ENCODE measurements at regions not wholly inside any gene's neighbourhood (a gene's known extent, or its start where the extent isn't known, plus 50 kb on each side); places are given as distances from the start of the nearest gene placed in this dataset.

- H3K4me1 ChIP-seq (ENCODE audit: insufficient read depth, low read length): no peaks in the 10 kb centered on the region
- no peaks in the 10 kb centered on the region for H3K9me2 ChIP-seq (replicated peaks; ENCODE audit: low read length)
- intact Hi-C loops (cut with micrococcal nuclease): no loop called here
- DNase-seq (peak; percentile 3), ATAC-seq (no peak)
- CTCF ChIA-PET: no interaction called here
- no peak overlapping the region for H3K4me3 ChIP-seq (ENCODE audit: low read length)
- no peaks in the 10 kb centered on the region for H3K79me2 ChIP-seq (ENCODE audit: low read length)
- H3K27ac ChIP-seq (ENCODE audit: low read length): no peak overlapping the region
- TF ChIP-seq EZH2phosphoT487 (IDR thresholded peaks at IDR 0.05; ENCODE audit: borderline replicate concordance, low read length): no peak
- TF ChIP-seq EZH2 (IDR thresholded peaks at IDR 0.05; ENCODE audit: low read length, unreplicated experiment): no peak
- no peak for TF ChIP-seq CTCF (conservative IDR thresholded peaks at IDR 0.05; ENCODE audit: low read depth, low read length)
- H3K9ac ChIP-seq (ENCODE audit: low read length): no peak overlapping the region
- H4K20me1 ChIP-seq (ENCODE audit: low read length): no peaks in the 10 kb centered on the region
- no peaks in the 10 kb centered on the region for H3K27me3 ChIP-seq (ENCODE audit: low read length)
- H3F3A ChIP-seq (ENCODE audit: low read length, unreplicated experiment): no peaks in the 10 kb centered on the region
- H3K4me2 ChIP-seq (ENCODE audit: low read length): no peak overlapping the region
- H3K36me3 ChIP-seq (ENCODE audit: low read depth, low read length): no peaks in the 10 kb centered on the region
- no TSS peak for BruUV-seq (replicated peaks)
- POLR2A ChIA-PET (ENCODE audit: unreplicated experiment): no interaction called here
- no peak overlapping the region for H2AFZ ChIP-seq (ENCODE audit: low read length)
- H3K9me3 ChIP-seq (ENCODE audit: low read length): peaks cover 4% of the 10 kb centered on the region; the same call in 1 of the 2 replicates
Observed at GRCh38 chr11:15532432-15532831, 417.7 kb downstream of the INSC start.

GRCh38 chr11:15534266-15534665, 419.5 kb downstream of the INSC start:
- H3K4me1 ChIP-seq (ENCODE audit: insufficient read depth, low read length): no peaks in the 10 kb centered on the region
- no peaks in the 10 kb centered on the region for H4K20me1 ChIP-seq (ENCODE audit: low read length)
- no peak overlapping the region for H3K9ac ChIP-seq (ENCODE audit: low read length)
- no peak for TF ChIP-seq EZH2 (IDR thresholded peaks at IDR 0.05; ENCODE audit: low read length, unreplicated experiment)
- TF ChIP-seq CTCF (conservative IDR thresholded peaks at IDR 0.05; ENCODE audit: low read depth, low read length): no peak
- no peak for TF ChIP-seq EZH2phosphoT487 (IDR thresholded peaks at IDR 0.05; ENCODE audit: borderline replicate concordance, low read length)
- intact Hi-C loops (cut with micrococcal nuclease): no loop called here
- H3K36me3 ChIP-seq (ENCODE audit: low read depth, low read length): no peaks in the 10 kb centered on the region
- no peak for DNase-seq
- H3K4me3 ChIP-seq (ENCODE audit: low read length): no peak overlapping the region
- no peak overlapping the region for H2AFZ ChIP-seq (ENCODE audit: low read length)
- H3K27me3 ChIP-seq (ENCODE audit: low read length): no peaks in the 10 kb centered on the region
- POLR2A ChIA-PET (ENCODE audit: unreplicated experiment): no interaction called here
- no peak for ATAC-seq
- H3K4me2 ChIP-seq (ENCODE audit: low read length): no peak overlapping the region
- no peak overlapping the region for H3K27ac ChIP-seq (ENCODE audit: low read length)
- no peaks in the 10 kb centered on the region for H3K9me2 ChIP-seq (replicated peaks; ENCODE audit: low read length)
- CTCF ChIA-PET: no interaction called here
- no TSS peak for BruUV-seq (replicated peaks)
- no peaks in the 10 kb centered on the region for H3K79me2 ChIP-seq (ENCODE audit: low read length)
- H3K9me3 ChIP-seq (ENCODE audit: low read length): peaks cover 7% of the 10 kb centered on the region; the same call in 1 of the 2 replicates
- no peaks in the 10 kb centered on the region for H3F3A ChIP-seq (ENCODE audit: low read length, unreplicated experiment)

GRCh38 chr11:15535414-15535813, 420.7 kb downstream of the INSC start:
- H3K9me3 ChIP-seq (ENCODE audit: low read length): peaks cover 7% of the 10 kb centered on the region; the same call in 1 of the 2 replicates
- H3K79me2 ChIP-seq (ENCODE audit: low read length): no peaks in the 10 kb centered on the region
- no peak for ATAC-seq
- H3K36me3 ChIP-seq (ENCODE audit: low read depth, low read length): no peaks in the 10 kb centered on the region
- no peaks in the 10 kb centered on the region for H3K9me2 ChIP-seq (replicated peaks; ENCODE audit: low read length)
- H3K27ac ChIP-seq (ENCODE audit: low read length): no peak overlapping the region
- no peak overlapping the region for H3K9ac ChIP-seq (ENCODE audit: low read length)
- H3K27me3 ChIP-seq (ENCODE audit: low read length): no peaks in the 10 kb centered on the region
- POLR2A ChIA-PET (ENCODE audit: unreplicated experiment): no interaction called here
- intact Hi-C loops (cut with micrococcal nuclease): no loop called here
- no peak overlapping the region for H3K4me2 ChIP-seq (ENCODE audit: low read length)
- H3F3A ChIP-seq (ENCODE audit: low read length, unreplicated experiment): no peaks in the 10 kb centered on the region
- TF ChIP-seq EZH2 (IDR thresholded peaks at IDR 0.05; ENCODE audit: low read length, unreplicated experiment): no peak
- TF ChIP-seq EZH2phosphoT487 (IDR thresholded peaks at IDR 0.05; ENCODE audit: borderline replicate concordance, low read length): no peak
- TF ChIP-seq CTCF (conservative IDR thresholded peaks at IDR 0.05; ENCODE audit: low read depth, low read length): no peak
- DNase-seq: no peak
- no peaks in the 10 kb centered on the region for H3K4me1 ChIP-seq (ENCODE audit: insufficient read depth, low read length)
- no peak overlapping the region for H2AFZ ChIP-seq (ENCODE audit: low read length)
- CTCF ChIA-PET: no interaction called here
- H4K20me1 ChIP-seq (ENCODE audit: low read length): no peaks in the 10 kb centered on the region
- no peak overlapping the region for H3K4me3 ChIP-seq (ENCODE audit: low read length)
- BruUV-seq (replicated peaks): no TSS peak
